ENCODE measurements at regions not wholly inside any gene's neighbourhood (a gene's known extent, or its start where the extent isn't known, plus 50 kb on each side); places are given as distances from the start of the nearest gene placed in this dataset.

DNA sequence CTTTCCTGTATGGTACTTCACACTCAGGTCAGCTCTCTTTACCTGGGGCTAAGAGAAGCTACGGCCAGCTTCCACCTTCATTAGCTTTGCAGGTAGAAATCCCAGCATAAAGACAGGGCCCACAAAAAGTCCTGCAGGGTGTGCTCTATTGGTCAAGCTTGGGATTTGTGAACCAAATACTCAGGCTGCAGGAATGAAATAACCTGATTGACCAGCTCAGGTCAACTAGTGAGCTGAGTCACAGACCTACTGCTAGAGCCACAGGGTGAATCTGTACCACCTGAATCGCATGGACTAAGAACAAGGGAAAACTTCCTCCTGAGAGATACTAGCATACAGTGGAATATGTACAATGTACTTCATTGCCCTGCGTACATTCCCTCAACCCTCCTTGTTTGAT, 172.2 kb downstream of the HHIP start:
- TF ChIP-seq CTCF (IDR thresholded peaks at IDR 0.05; ENCODE audit: low read depth, low read length): no peak
- no peaks in the 10 kb centered on the region for H3K9me3 ChIP-seq (ENCODE audit: severe bottlenecking)
- no peak overlapping the region for H3K27ac ChIP-seq
- H3K27me3 ChIP-seq (ENCODE audit: insufficient read depth, low read depth, severe bottlenecking): no peaks in the 10 kb centered on the region
- no peak for DNase-seq
- no peak overlapping the region for H3K4me3 ChIP-seq (ENCODE audit: low read depth, low read length)
- H3K36me3 ChIP-seq: no peaks in the 10 kb centered on the region

DNA sequence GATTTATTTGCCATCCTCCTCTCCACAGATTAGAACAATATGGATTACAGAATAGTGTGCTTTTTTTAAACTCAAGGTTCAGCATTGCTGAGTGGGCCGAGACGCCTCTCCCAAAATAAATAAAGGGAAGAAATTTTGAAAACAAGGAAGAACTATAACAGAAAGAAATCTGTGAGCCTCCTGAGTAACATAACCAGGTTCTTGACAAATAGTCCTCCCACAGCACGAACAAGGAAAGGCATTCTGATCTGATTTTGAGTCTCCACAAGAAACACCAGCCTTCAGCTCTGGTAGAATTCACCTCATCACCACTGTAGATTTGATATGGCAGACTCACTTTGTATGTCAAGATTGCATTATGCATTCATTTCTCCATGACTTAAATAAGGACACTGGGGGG, 173.6 kb downstream of the HHIP start:
- no peak for DNase-seq
- no peaks in the 10 kb centered on the region for H3K27me3 ChIP-seq (ENCODE audit: insufficient read depth, low read depth, severe bottlenecking)
- no peak overlapping the region for H3K4me3 ChIP-seq (ENCODE audit: low read depth, low read length)
- H3K36me3 ChIP-seq: no peaks in the 10 kb centered on the region
- no peak for TF ChIP-seq CTCF (IDR thresholded peaks at IDR 0.05; ENCODE audit: low read depth, low read length)
- H3K27ac ChIP-seq: no peak overlapping the region
- H3K9me3 ChIP-seq (ENCODE audit: severe bottlenecking): no peaks in the 10 kb centered on the region

DNA sequence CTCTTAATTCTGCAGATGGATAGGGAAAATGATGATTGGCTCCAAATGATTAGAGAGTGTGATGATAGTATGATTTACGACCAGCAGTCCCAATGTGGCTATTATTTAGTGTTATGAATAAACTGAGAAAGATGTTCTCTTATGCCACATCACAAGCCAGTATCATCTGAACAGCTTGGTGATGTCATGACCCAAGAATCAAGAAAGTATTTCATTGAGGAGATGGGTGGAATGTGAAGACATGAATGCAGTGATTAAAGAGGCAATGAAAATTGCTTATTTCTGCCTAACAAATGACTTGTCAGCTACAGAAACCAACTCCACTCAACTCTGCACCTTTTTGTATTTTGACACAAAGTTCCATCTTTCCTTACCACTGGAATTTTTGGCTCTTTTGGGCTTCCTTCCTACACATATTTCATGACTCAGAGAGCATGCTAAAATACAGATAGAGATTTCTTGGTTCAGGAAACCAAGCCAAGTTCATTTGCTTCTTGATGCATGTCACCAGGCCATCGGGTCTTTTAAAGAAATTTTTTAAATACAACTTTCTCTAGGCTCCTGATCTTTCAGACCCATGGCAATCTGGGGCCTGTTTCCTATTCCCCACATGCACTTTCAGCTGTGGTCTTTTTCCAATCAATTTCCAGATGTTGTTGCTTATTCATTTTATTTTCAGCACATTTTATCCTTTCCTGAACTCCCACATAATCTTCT, 174.2 kb downstream of the HHIP start:
- no peak for DNase-seq
- no peak for TF ChIP-seq CTCF (IDR thresholded peaks at IDR 0.05; ENCODE audit: low read depth, low read length)
- Histone ChIP-seq H3K4me3 (ENCODE audit: low read depth, low read length) (no peak overlapping the region), H3K9me3 (ENCODE audit: severe bottlenecking) (no peaks in the 10 kb centered on the region), H3K27ac (no peak overlapping the region), H3K36me3 (no peaks in the 10 kb centered on the region), H3K27me3 (ENCODE audit: insufficient read depth, low read depth, severe bottlenecking) (no peaks in the 10 kb centered on the region)

GRCh38 chr4:144820728-144821085, 174.8 kb downstream of the HHIP start:
- no peak overlapping the region for H3K4me3 ChIP-seq (ENCODE audit: low read depth, low read length)
- TF ChIP-seq CTCF (IDR thresholded peaks at IDR 0.05; ENCODE audit: low read depth, low read length): no peak
- H3K27ac ChIP-seq: no peak overlapping the region
- no peaks in the 10 kb centered on the region for H3K36me3 ChIP-seq
- no peaks in the 10 kb centered on the region for H3K9me3 ChIP-seq (ENCODE audit: severe bottlenecking)
- DNase-seq: no peak
- H3K27me3 ChIP-seq (ENCODE audit: insufficient read depth, low read depth, severe bottlenecking): no peaks in the 10 kb centered on the region

DNA sequence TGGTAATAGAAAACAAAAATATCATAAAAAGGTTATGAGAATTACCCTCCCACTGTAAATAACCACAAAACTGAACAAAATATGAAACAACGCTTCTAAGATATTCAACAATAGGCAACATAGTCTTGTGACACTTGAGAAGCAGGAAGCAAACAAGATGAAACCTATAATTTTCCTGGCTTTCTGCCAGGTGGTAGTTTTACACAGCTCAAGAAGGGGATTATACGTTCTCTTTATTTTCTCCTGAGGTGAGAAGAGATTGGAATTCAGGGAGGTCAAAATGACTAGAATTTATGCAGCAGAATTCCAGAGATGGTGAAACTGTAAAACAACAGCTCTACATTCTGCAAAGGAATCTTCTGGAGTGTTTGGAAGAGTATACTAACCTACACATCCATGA, 186.0 kb downstream of the HHIP start:
- no peak for DNase-seq

More for the DNA sequence above, 186.0 kb downstream of the HHIP start:
- no peaks in the 10 kb centered on the region for H3K9me3 ChIP-seq (ENCODE audit: severe bottlenecking)
- H3K36me3 ChIP-seq: no peaks in the 10 kb centered on the region
- no peak for TF ChIP-seq CTCF (IDR thresholded peaks at IDR 0.05; ENCODE audit: low read depth, low read length)
- no peak overlapping the region for H3K4me3 ChIP-seq (ENCODE audit: low read depth, low read length)
- no peak overlapping the region for H3K27ac ChIP-seq
- H3K27me3 ChIP-seq (ENCODE audit: insufficient read depth, low read depth, severe bottlenecking): no peaks in the 10 kb centered on the region

All from WERI-Rb-1 (cell line).